ENCODE measurements at regions not wholly inside any gene's neighbourhood (a gene's known extent, or its start where the extent isn't known, plus 50 kb on each side); places are given as distances from the start of the nearest gene placed in this dataset.

DNA sequence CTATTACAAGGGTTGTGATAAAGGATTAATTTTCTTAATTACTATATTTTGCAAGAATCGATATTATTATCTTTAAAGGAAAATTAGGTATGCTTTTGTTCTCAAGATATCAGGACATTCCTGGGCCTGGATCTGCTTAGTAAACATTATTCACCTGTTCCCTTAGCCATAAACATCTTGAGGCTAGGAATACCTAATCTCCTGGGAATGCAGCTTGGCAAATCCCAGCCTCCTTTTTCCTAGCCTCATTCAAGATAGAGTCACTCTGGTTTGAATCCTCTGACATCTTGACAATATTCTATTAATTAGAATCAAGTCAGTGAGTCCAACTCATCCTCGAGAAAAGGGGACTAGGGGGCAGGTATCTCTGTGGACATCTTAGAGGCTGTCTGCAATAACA, 327.1 kb downstream of the STIM2 start:
- no peak for DNase-seq

DNA sequence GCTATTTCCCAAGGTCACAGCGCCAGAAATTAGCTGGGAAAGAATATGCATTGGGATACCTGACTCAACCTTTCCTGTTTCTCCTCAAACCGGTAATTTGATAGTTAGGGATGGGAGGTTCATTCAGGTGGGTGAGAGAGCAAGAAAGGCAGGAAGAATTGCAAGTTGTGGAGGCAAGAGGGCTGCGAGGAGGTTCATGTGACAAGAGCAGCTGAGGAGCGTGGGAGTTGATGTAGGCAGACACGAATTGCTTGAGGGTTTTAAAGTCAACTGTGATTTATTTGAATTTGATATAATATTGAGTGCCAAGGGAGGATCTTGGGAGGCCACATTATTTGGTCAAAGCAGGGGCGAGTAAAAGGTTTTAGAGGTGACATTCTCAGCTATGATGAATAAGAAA, 329.0 kb downstream of the STIM2 start:
- no peak for DNase-seq

GRCh38 chr4:27191592-27191991, 331.0 kb downstream of the STIM2 start:
- DNase-seq, result no peak

DNA sequence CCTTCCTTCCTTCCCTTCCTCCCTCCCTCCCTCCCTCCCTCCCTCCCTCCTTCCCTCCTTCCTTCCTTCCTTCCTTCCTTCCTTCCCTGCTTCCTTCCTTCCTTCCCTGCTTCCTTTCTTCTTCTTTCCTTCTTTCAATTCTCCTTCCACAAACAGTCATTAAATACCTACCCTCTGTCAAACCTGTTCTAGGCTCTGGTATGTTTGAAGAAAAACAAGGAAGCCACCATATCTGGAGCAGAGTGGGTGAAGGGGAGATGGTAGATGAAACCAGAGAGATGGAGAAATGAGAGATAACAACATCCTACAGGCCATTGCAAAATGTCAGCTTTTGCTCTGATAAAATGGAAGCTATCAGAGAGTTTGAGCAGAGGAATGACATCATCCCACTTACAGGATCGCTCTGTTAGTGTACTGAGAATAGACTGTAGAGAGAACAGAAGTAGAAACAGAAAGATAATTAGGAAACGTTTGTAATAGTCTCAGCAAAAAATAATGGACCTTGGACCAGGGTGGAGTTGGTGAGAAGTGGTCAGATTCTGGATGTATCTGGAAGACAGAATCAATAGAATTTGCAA, 334.0 kb downstream of the STIM2 start:
- no peak for DNase-seq

DNA sequence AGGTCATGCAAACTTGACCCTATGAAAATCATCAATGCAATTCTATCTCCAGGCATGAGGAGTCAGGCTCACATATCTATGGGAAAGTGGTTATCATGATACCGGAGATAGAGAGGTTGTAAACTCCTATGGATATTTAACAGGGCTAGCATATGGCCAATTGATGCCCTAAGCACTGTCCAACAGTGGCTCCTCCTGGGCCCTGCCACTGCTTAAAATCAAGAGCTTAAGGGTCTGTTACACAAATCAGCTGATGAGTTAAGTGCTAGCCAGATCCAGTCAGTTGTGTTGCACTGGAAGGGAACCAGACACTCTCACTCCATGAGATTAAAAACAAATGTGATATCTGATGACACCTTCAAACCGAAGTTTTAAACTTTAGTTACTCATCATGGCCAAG, 337.6 kb downstream of the STIM2 start:
- no peak for DNase-seq

DNA sequence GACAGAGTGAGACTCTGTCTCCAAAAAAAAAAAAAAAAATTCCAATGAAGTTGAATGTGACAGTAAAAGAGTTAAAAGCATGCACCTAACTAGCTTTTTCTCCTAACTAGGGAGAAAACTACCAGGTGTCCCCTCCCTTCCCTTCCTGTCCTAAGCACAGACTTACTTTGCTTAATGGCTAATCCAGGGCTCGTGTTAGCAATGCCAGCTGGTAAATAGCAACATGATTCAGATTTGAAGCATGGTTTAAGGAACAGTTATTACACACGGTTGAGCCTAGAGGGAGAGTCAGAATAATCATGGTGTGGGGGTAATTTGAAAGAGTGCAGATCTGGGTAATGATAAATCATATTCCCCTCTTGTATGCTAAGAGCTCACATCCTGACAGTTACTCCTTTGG, 338.3 kb downstream of the STIM2 start:
- no peak for DNase-seq

DNA sequence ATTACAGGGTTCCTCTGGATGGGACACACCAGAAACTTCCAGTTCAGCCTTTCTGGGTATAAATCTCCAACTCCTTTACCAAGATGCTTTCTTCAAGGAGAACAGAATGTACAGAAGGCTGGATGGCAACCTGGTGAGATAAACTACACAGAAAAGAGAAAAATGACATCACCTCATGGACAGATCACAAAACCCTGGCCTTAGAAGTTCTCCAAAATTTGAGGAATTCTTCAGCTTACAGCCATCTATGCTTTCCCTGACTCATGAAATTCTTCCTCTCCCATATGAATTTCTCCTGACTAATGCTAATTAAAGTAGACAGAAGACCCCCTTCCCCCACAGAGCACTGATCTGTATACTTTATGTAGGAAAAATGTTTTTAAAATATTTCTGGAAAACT, 345.4 kb downstream of the STIM2 start:
- DNase-seq, result no peak

GRCh38 chr4:27210956-27211355, 350.3 kb downstream of the STIM2 start:
- no peak for DNase-seq

GRCh38 chr4:27214010-27214409, 353.4 kb downstream of the STIM2 start:
- DNase-seq, result no peak

DNA sequence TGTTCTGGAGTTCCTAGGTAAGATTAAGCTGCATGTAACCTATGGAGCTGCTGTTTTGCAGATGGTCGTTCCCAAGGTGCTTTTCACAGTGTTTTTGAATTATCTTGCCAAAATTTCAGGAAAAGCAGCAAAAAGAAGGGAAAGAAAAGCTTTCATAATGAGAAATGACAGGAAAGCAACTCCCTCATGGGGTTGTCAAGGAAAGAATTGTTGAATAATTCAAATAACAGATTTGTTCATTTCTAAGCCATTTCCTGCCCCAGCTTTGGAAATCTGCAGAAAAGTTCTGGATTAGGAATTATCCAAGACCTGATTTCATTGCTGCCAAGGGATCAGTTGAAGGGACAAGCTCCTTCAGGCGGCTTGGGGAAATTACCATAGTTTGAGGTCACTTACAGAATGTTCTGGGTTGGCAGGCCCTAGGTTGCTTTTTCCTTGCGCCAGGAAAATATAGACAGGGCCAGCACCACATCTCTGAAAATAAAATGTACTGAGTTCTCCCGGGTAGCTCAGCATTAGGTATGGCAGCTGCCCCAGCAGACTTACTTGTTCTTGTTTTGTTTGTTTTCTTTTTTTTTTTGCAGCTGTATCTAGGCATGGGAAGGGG, 354.7 kb downstream of the STIM2 start:
- no peak for DNase-seq

DNA sequence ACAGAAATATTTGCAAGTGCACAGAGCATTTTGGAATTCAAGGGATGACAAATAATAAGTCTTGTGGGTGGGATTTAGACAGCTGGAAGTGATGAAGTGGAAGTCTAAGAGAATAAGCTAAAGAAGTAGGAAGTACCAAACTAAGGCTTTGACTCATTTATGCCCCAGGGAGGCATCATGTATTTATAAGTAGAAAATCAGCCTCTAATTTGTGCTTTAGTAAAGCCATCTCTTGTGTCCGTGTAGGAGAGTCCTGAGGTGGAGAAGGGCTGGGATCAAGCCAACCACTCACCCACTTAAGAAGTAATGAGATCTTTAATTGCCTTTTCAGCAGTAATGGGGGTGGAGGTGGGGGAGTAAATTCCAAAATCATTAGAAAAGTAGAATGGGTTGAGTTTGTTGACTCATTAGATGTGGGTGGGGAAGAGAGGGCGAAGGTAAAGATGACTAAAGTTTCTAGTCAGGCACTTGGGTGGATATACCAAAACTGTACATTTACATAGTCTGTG, 356.7 kb downstream of the STIM2 start:
- DNase-seq, result no peak

GRCh38 chr4:27218013-27218412, 357.4 kb downstream of the STIM2 start:
- DNase-seq, result no peak

DNA sequence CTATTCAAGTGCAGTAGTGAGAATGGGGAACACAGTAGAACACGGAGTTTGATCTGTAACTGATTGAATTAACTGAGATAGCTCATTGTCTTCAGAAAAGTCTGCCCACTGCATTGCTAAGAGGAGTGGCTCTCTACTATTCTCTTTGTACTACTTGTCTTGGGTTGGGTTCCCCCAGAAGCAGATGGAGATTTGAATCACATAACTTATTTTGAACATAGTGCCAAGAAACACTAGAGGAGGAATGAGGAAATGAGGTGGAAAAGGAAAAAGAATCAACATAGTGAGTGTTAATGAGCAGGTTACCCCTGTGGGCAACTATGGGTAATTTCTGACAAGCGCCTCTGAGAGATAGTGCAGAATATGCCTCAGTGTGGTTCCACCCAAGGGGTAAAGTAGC, 362.7 kb downstream of the STIM2 start:
- no peak for DNase-seq

GRCh38 chr4:27233531-27233930, 372.9 kb downstream of the STIM2 start:
- no peak for DNase-seq

GRCh38 chr4:27234306-27234899, 373.8 kb downstream of the STIM2 start:
- DNase-seq, result no peak

GRCh38 chr4:27239641-27240040, 379.0 kb downstream of the STIM2 start:
- DNase-seq, result no peak

DNA sequence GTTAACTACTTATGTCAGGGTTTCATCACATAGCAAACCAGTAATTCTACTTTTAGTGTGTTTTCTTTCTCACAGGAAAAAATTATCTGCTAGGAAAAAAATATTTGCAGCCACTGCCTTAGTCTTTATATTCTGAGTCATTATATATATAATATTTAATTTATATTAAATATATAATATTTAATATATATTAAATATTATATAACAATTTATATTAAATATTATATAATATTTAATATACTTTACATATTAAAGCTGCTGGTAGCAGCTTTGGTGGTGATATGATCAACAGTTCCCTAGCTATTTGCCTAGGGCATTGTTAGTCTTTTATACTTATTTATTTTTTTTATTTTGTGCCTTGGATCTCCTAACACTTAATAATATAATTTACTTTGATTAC, 381.6 kb downstream of the STIM2 start:
- no peak for DNase-seq

DNA sequence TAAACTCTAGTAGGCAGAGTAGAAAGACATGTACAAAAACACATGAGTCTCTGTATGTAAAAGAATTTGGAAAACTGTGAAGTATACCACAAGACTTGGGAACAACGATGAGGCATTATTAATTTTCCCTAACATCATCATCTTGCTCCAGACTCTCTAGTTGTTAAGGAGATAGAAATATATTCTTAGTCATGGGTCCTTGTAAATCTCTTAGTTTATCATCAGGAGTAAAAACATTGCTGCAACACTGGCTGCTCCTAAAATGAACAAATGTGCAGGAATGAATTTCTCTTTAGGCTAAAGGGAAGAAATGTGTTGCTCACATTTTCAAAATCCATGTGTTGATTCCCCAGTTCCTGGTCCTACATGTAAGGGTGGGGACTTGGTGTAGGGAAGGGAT, 384.6 kb downstream of the STIM2 start:
- DNase-seq, result no peak

GRCh38 chr4:27248829-27249228, 388.2 kb downstream of the STIM2 start:
- no peak for DNase-seq

DNA sequence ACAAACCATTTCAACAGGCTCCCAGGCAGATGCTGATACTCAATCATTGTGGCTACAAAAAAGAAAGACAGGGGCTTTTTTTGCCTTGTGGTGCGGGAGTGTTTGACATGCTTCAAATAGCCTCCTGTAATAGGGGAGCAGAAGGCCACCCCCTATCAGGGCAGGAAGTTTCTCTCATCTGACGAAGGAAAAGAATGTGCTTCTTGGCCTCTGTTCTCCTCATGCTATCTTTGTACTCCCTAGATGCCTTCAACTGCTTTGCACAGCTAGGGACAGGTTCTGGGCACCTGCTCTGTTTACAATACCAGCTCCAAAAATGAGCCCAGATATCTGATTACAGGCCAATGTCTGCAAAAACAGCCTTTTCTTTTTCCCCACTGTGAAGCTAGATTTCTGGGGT, 391.1 kb downstream of the STIM2 start:
- DNase-seq, result no peak

DNA sequence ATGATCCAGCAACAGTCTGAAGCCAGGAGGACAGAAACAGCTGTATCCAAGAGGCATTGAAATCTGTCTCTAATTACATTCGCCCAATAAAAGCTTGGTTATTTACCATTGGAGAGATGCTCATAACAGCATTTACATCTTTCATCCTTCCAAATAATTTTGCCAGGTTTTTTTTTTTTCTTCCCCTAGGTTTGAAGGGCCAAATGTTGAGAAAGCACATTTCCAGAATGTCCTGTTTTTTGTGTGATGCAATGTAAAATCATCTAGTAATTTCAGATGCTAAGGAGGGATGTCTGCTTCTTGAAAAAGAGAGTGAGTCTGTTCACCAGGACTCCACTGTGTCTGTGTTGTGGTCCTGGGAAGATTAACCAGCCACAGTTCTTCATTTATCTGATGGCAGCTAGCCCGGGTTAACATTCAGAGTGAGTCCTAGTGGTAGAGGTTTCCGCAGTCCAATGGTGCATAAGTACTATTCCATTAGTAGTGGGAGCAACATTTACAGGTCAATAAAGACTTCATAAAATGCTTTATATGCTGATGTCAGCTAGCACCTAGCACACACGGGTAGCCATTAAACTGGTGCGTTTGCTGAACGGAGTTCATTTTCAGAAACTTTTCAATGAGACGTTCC, 406.8 kb downstream of the STIM2 start:
- no peak for DNase-seq

DNA sequence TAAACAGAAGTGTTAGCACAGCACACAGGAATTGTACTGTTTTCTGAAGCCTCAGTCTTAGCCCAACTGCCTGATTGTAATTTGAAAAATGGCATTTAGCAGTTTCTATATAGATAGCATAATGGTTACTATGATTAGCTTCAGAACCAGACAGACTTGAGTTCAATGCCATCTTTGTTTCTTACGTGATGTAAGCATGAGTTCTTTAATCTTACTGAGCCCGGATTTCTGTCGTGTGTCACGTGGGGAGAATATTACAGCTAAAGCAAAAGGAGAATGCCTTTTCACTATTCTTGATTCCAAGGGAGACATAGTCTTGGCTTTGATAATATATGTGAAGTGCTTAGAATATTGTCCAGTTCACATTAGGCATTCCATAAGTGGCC, 407.3 kb downstream of the STIM2 start:
- DNase-seq, result no peak

DNA sequence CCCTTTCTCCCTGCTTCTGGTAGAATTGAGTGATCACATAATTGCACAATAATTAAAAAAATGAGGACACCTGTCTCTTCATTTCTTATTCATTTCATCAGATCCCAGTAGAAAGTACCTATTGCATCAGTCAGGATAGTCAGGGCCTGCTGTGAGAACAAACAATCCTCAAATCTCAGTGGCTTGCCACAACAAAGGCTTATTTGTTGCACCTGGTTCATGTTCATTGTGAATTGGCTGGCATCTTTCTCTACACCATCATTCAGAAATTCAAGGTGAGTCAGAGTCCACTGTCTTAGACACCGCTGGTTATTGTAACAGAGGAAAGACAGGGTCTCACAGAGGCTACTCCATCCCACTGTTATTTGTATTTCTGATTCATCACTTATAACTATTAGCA, 409.8 kb downstream of the STIM2 start:
- no peak for DNase-seq

DNA sequence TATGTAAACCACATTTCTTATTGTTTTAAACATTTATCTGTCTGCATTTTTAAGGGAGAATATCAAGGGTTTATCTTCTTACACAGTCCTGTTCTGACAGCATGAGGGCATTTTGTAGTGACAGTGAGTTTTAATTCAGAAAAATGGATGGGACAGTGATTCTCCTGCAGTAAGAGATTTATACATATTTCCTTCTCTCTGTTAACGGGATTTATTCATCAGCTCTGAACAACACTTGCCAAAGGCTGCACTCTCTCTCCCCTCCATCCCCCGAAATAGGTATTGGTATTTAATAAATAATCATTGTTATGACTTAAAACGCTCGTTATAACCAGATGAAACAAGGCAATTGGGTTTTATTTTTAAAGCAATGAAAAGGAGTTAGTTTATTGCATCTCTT, 410.9 kb downstream of the STIM2 start:
- DNase-seq, result no peak

Measured in activated T-cell treated with anti-CD3 and anti-CD28 coated beads, Interleukin-2, amount 50 U/mL, for 1 hour (primary cell).